Neural progenitor cell (in vitro differentiated cells): ENCODE measurements at regions not wholly inside any gene's neighbourhood (a gene's known extent, or its start where the extent isn't known, plus 50 kb on each side); places are given as distances from the start of the nearest gene placed in this dataset.

Experiments used
- DNase-seq: peaks from one replicate; pipeline ENCODE4 v3.0.0-alpha.2; 2016; ENCODE audit warnings: low spot score
- H2AFZ ChIP-seq: fragments of 200-600 bp; sonication (generic); replicated peaks from 2 replicates; pipeline ENCODE4 v1.6.1; 2016; ENCODE audit warnings: antibody characterized with exemption
- H3F3A ChIP-seq: fragments of 200-600 bp; sonication (generic); 2 replicates; pipeline ENCODE4 v1.6.1; 2016; ENCODE audit warnings: antibody characterized with exemption, low read depth
- H3K27ac ChIP-seq: fragments of 200-600 bp; sonication (generic); 2 replicates; pipeline ENCODE4 v1.5.1; 2016; ENCODE audit warnings: mild to moderate bottlenecking
- H3K27me3 ChIP-seq: fragments of 200-600 bp; sonication (generic); 2 replicates; pipeline ENCODE4 v1.6.1; 2016; ENCODE audit warnings: mild to moderate bottlenecking, moderate library complexity
- H3K36me3 ChIP-seq: fragments of 200-600 bp; sonication (generic); 2 replicates; pipeline ENCODE4 v1.5.1; 2016
- H3K4me1 ChIP-seq: fragments of 200-600 bp; sonication (generic); 2 replicates; pipeline ENCODE4 v1.6.1; 2016; ENCODE audit warnings: mixed run types
- H3K4me2 ChIP-seq: fragments of 200-600 bp; sonication (generic); 2 replicates; pipeline ENCODE4 v1.6.1; 2016
- H3K4me3 ChIP-seq: fragments of 200-600 bp; sonication (generic); 2 replicates; pipeline ENCODE4 v1.5.1; 2016
- H3K79me2 ChIP-seq: fragments of 200-600 bp; sonication (generic); 2 replicates; pipeline ENCODE4 v1.6.1; 2016; ENCODE audit warnings: low read depth
- H3K9ac ChIP-seq: fragments of 200-600 bp; sonication (generic); 2 replicates; pipeline ENCODE4 v1.6.1; 2016
- H3K9me3 ChIP-seq: fragments of 200-600 bp; sonication (generic); 2 replicates; pipeline ENCODE4 v1.5.1; 2016; ENCODE audit warnings: low read depth
- H4K20me1 ChIP-seq: fragments of 200-600 bp; sonication (generic); 2 replicates; pipeline ENCODE4 v1.6.1; 2016; ENCODE audit warnings: low read depth
- H3K27ac Mint-ChIP-seq: 3 replicates; pipeline ENCODE4 v1.8.0; 2021; ENCODE audit warnings: mixed read lengths
- H3K27me3 Mint-ChIP-seq: 2 replicates; pipeline ENCODE4 v1.8.0; 2022; ENCODE audit warnings: low read depth, mild to moderate bottlenecking, inconsistent platforms, moderate library complexity, mixed read lengths; ENCODE audit not compliant: insufficient read depth
- H3K36me3 Mint-ChIP-seq: 3 replicates; pipeline ENCODE4 v1.8.0; 2021; ENCODE audit warnings: mixed read lengths
- H3K4me1 Mint-ChIP-seq: 3 replicates; pipeline ENCODE4 v1.8.0; 2021; ENCODE audit warnings: mixed read lengths
- H3K4me3 Mint-ChIP-seq: 3 replicates; pipeline ENCODE4 v1.8.0; 2021; ENCODE audit warnings: mild to moderate bottlenecking, moderate library complexity, mixed read lengths
- H3K9me3 Mint-ChIP-seq: 3 replicates; pipeline ENCODE4 v1.8.0; 2020; ENCODE audit warnings: mixed read lengths
- EZH2 ChIP-seq: fragments of 200-600 bp; sonication (generic); IDR thresholded peaks from 2 replicates; pipeline ENCODE4 v1.6.1; 2017; ENCODE audit warnings: antibody characterized with exemption, mild to moderate bottlenecking, moderate library complexity
- EZH2phosphoT487 ChIP-seq: fragments of 200-600 bp; sonication (generic); IDR thresholded peaks from 2 replicates; pipeline ENCODE4 v1.6.1; 2017; ENCODE audit warnings: antibody characterized with exemption
- TF ChIP-seq, protein P1 (sequence below): fragments of 200-600 bp; sonication (generic); IDR thresholded peaks from 2 replicates; pipeline ENCODE4 v1.5.1; 2017; ENCODE audit warnings: antibody characterized with exemption, mild to moderate bottlenecking

DNA sequence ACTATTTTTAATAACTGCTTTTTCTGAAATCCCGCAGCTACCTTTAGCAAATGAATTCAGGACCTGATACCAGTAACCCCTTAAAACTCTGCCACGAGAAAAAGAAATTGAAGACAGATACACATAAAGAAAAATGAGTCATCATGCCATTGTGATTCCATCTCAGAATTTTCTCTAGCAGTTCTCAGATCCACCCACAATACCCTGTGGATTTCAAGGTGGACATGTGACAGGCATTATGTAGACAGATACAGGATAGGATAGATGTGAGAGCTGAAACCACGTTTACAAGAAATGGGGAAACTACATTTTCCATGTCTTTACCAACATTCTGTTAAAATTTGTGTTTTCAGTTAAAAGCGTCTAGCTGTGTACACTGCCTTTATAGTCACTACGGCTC lies 291.9 kb upstream of the NR2F2 start:
- no peak overlapping the region for H3K9ac ChIP-seq

DNA sequence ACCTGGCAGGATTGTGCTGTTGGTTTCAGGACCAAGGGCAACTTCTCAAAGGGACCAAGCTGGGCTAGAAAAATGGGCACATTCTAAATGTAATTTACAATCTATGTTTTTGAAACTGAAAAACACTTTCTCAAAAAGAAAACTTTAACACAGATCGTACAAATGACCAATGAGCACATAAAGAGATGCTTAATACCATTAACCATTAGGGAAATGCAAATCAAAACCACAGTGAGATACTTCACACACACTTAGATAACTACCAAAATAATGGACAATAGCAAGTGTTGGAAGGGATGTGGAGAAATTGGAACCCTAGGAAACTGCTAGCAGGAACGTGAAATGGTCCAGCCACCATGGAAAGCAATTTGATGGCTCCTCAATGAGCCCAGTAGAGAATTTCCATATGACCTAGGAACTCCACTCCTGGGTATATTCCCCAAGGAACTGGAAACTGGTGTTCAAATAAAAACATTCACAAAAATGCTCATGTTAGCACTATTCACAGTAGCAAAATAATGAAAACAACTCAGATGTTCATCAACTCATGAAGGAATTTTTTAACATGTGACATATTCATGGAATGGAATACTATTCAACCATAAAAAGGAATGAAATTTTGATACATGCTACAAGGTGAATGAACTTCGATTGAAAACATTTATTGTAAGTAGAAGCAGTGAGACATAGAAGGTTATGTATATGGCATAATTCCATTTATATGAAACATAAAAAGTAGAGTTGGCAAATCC lies 288.3 kb upstream of the NR2F2 start:
- Histone ChIP-seq H3K79me2 (no peaks in the 10 kb centered on the region), H3K9ac (no peak overlapping the region), H3K4me1 (peaks cover 25% of the 10 kb centered on the region), H3K4me2 (no peak overlapping the region), H3F3A (peaks cover 4% of the 10 kb centered on the region), H3K4me3 (no peak overlapping the region), H2AFZ (no peak overlapping the region), H4K20me1 (no peaks in the 10 kb centered on the region), H3K36me3 (no peaks in the 10 kb centered on the region), H3K27ac (no peak overlapping the region), H3K27me3 (peaks cover 47% of the 10 kb centered on the region), H3K9me3 (no peaks in the 10 kb centered on the region)
- TF ChIP-seq EZH2, result no peak
- TF ChIP-seq, protein P1, sequence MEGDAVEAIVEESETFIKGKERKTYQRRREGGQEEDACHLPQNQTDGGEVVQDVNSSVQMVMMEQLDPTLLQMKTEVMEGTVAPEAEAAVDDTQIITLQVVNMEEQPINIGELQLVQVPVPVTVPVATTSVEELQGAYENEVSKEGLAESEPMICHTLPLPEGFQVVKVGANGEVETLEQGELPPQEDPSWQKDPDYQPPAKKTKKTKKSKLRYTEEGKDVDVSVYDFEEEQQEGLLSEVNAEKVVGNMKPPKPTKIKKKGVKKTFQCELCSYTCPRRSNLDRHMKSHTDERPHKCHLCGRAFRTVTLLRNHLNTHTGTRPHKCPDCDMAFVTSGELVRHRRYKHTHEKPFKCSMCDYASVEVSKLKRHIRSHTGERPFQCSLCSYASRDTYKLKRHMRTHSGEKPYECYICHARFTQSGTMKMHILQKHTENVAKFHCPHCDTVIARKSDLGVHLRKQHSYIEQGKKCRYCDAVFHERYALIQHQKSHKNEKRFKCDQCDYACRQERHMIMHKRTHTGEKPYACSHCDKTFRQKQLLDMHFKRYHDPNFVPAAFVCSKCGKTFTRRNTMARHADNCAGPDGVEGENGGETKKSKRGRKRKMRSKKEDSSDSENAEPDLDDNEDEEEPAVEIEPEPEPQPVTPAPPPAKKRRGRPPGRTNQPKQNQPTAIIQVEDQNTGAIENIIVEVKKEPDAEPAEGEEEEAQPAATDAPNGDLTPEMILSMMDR, result no peak
- TF ChIP-seq EZH2phosphoT487, result no peak
- H3K4me3 Mint-ChIP-seq, result no peak overlapping the region
- peaks cover 11% of the 10 kb centered on the region for H3K9me3 Mint-ChIP-seq
- no peaks in the 10 kb centered on the region for H3K36me3 Mint-ChIP-seq
- H3K4me1 Mint-ChIP-seq, result peaks cover 57% of the 10 kb centered on the region
- H3K27me3 Mint-ChIP-seq, result peaks cover 7% of the 10 kb centered on the region
- DNase-seq, result no peak
- H3K27ac Mint-ChIP-seq, result no peak overlapping the region

More for the DNA sequence above, 291.9 kb upstream of the NR2F2 start:
- H2AFZ ChIP-seq, result no peak overlapping the region
- peaks cover 60% of the 10 kb centered on the region for H3K4me1 Mint-ChIP-seq
- peaks cover 37% of the 10 kb centered on the region for H3K27me3 ChIP-seq
- TF ChIP-seq, protein P1, result no peak
- TF ChIP-seq EZH2 (no peak), EZH2phosphoT487 (no peak)
- H3K4me3 Mint-ChIP-seq, result no peak overlapping the region
- H3K27me3 Mint-ChIP-seq, result peaks cover 7% of the 10 kb centered on the region
- no peak overlapping the region for H3K4me2 ChIP-seq
- DNase-seq, result no peak
- H3K4me3 ChIP-seq, result no peak overlapping the region
- H3K36me3 Mint-ChIP-seq, result no peaks in the 10 kb centered on the region
- no peaks in the 10 kb centered on the region for H3K36me3 ChIP-seq
- peaks cover 17% of the 10 kb centered on the region for H3F3A ChIP-seq
- H4K20me1 ChIP-seq, result no peaks in the 10 kb centered on the region
- peaks cover 7% of the 10 kb centered on the region for H3K9me3 Mint-ChIP-seq
- H3K9me3 ChIP-seq, result no peaks in the 10 kb centered on the region
- H3K27ac ChIP-seq, result no peak overlapping the region
- H3K27ac Mint-ChIP-seq, result peak overlapping the region; percentile 43
- H3K79me2 ChIP-seq, result no peaks in the 10 kb centered on the region
- H3K4me1 ChIP-seq, result peaks cover 35% of the 10 kb centered on the region

DNA sequence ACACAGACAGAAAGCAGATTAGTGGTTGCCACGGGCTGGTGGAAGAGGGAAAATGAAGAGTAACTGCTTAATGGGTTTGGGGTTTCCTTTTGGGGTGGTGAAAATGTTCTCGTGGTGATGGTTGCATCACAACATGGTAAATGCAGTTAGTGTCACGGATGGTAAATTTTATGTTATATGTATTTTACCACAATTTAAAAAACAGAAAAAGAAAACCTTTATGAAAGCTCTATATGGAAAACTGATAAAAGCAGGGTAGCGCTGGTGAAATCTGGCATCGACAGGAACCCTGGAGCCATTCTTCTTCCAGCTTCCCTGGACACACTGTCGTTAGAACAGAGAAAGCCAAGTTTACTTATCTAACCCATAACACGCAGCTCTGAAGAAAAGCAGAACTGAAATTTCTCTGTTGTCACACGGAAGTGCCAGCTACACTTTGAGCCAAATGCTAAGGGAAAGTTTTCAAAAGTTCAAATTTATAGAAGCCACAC lies 287.7 kb upstream of the NR2F2 start:
- H2AFZ ChIP-seq, result no peak overlapping the region
- H3K4me3 ChIP-seq, result no peak overlapping the region
- H4K20me1 ChIP-seq, result no peaks in the 10 kb centered on the region
- no peak overlapping the region for H3K4me2 ChIP-seq
- no peak for DNase-seq
- Mint-ChIP-seq H3K27ac (no peak overlapping the region), H3K4me3 (no peak overlapping the region), H3K36me3 (no peaks in the 10 kb centered on the region), H3K27me3 (peaks cover 7% of the 10 kb centered on the region), H3K9me3 (peaks cover 11% of the 10 kb centered on the region), H3K4me1 (peaks cover 57% of the 10 kb centered on the region)
- H3K9ac ChIP-seq, result no peak overlapping the region
- peaks cover 18% of the 10 kb centered on the region for H3K4me1 ChIP-seq
- H3K27me3 ChIP-seq, result peaks cover 47% of the 10 kb centered on the region
- H3K79me2 ChIP-seq, result no peaks in the 10 kb centered on the region
- TF ChIP-seq, protein P1, result no peak
- TF ChIP-seq EZH2 (no peak), EZH2phosphoT487 (no peak)
- no peaks in the 10 kb centered on the region for H3K9me3 ChIP-seq
- no peaks in the 10 kb centered on the region for H3K36me3 ChIP-seq
- H3K27ac ChIP-seq, result no peak overlapping the region
- no peaks in the 10 kb centered on the region for H3F3A ChIP-seq
